Endothelial cell (in vitro differentiated cells): ENCODE measurements at regions not wholly inside any gene's neighbourhood (a gene's known extent, or its start where the extent isn't known, plus 50 kb on each side); places are given as distances from the start of the nearest gene placed in this dataset.

Experiments
- DNase-seq: peaks from one replicate; pipeline ENCODE4 v3.0.0; 2021; ENCODE audit warnings: low spot score
- H3K27ac Mint-ChIP-seq: one replicate; pipeline ENCODE4 v1.8.0; 2021; ENCODE audit warnings: mixed read lengths, inconsistent platforms; ENCODE audit not compliant: unreplicated experiment
- H3K27me3 Mint-ChIP-seq: one replicate; pipeline ENCODE4 v1.8.0; 2021; ENCODE audit warnings: mild to moderate bottlenecking, moderate library complexity, mixed read lengths, inconsistent platforms; ENCODE audit not compliant: unreplicated experiment
- H3K36me3 Mint-ChIP-seq: one replicate; pipeline ENCODE4 v1.8.0; 2021; ENCODE audit warnings: mild to moderate bottlenecking, low read depth, mixed read lengths, inconsistent platforms; ENCODE audit not compliant: unreplicated experiment
- H3K4me1 Mint-ChIP-seq: one replicate; pipeline ENCODE4 v1.8.0; 2021; ENCODE audit warnings: mild to moderate bottlenecking, mixed read lengths, inconsistent platforms; ENCODE audit not compliant: unreplicated experiment
- H3K4me3 Mint-ChIP-seq: one replicate; pipeline ENCODE4 v1.8.0; 2021; ENCODE audit warnings: mild to moderate bottlenecking, mixed read lengths, inconsistent platforms; ENCODE audit not compliant: unreplicated experiment
- H3K9me3 Mint-ChIP-seq: one replicate; pipeline ENCODE4 v1.8.0; 2021; ENCODE audit warnings: mixed read lengths, inconsistent platforms; ENCODE audit not compliant: unreplicated experiment
- TF ChIP-seq, protein P1 (sequence below): fragments of 200-600 bp; sonication (generic); IDR thresholded peaks from one replicate; pipeline ENCODE4 v1.5.0; 2021; ENCODE audit warnings: antibody characterized with exemption; ENCODE audit not compliant: unreplicated experiment

DNA sequence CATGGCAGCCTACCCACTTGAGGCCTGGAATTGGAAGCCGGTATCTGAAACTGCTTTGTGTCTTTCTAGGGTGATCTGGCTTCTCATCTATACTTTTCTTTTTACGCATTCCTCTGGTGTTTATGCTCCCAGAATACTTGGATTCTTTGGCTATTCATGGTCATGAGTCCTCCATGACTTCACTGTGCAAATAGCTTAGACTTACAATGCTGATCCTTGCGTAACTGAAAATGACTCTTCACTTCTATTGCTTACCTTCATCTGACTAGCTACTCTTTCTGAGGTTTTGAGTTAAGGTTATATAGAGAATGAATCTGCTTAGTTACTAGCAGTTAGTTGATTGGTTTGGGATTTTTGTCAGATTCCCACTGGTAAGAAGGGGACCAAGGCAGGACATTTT, 121.7 kb upstream of the NOVA1 start:
- TF ChIP-seq, protein P1, sequence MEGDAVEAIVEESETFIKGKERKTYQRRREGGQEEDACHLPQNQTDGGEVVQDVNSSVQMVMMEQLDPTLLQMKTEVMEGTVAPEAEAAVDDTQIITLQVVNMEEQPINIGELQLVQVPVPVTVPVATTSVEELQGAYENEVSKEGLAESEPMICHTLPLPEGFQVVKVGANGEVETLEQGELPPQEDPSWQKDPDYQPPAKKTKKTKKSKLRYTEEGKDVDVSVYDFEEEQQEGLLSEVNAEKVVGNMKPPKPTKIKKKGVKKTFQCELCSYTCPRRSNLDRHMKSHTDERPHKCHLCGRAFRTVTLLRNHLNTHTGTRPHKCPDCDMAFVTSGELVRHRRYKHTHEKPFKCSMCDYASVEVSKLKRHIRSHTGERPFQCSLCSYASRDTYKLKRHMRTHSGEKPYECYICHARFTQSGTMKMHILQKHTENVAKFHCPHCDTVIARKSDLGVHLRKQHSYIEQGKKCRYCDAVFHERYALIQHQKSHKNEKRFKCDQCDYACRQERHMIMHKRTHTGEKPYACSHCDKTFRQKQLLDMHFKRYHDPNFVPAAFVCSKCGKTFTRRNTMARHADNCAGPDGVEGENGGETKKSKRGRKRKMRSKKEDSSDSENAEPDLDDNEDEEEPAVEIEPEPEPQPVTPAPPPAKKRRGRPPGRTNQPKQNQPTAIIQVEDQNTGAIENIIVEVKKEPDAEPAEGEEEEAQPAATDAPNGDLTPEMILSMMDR = no peak
- H3K4me3 Mint-ChIP-seq = no peak overlapping the region
- H3K36me3 Mint-ChIP-seq = no peaks in the 10 kb centered on the region
- DNase-seq = no peak
- no peak overlapping the region for H3K27ac Mint-ChIP-seq
- H3K27me3 Mint-ChIP-seq = no peaks in the 10 kb centered on the region
- H3K4me1 Mint-ChIP-seq = no peaks in the 10 kb centered on the region
- H3K9me3 Mint-ChIP-seq = no peaks in the 10 kb centered on the region

DNA sequence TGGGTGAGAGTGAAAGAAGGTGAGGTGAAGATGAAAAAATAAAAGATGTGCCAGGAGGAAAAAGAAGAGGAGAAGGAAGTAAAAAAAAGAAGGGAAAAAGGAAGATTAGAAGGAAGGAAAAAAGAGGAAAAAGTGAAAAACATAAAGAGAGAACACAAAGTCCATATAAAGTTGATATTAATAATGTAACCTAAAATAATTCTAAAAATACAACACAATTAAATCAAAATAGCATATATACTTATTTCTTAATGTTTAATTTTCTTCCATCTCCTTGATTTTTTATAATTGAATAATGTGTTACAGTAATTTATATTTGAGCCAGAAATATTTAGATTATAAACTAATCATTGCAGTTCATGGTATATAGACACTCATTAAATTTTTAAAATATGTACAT, 124.4 kb upstream of the NOVA1 start:
- Mint-ChIP-seq H3K4me3 (no peak overlapping the region), H3K36me3 (no peaks in the 10 kb centered on the region), H3K27me3 (no peaks in the 10 kb centered on the region), H3K27ac (no peak overlapping the region), H3K4me1 (no peaks in the 10 kb centered on the region), H3K9me3 (no peaks in the 10 kb centered on the region)
- TF ChIP-seq, protein P1 = no peak
- DNase-seq = no peak

GRCh38 chr14:26729851-26730250, 132.0 kb upstream of the NOVA1 start:
- TF ChIP-seq, protein P1 = no peak
- Mint-ChIP-seq H3K27ac (no peak overlapping the region), H3K27me3 (no peaks in the 10 kb centered on the region), H3K9me3 (no peaks in the 10 kb centered on the region), H3K4me1 (no peaks in the 10 kb centered on the region), H3K4me3 (no peak overlapping the region), H3K36me3 (no peaks in the 10 kb centered on the region)
- no peak for DNase-seq

DNA sequence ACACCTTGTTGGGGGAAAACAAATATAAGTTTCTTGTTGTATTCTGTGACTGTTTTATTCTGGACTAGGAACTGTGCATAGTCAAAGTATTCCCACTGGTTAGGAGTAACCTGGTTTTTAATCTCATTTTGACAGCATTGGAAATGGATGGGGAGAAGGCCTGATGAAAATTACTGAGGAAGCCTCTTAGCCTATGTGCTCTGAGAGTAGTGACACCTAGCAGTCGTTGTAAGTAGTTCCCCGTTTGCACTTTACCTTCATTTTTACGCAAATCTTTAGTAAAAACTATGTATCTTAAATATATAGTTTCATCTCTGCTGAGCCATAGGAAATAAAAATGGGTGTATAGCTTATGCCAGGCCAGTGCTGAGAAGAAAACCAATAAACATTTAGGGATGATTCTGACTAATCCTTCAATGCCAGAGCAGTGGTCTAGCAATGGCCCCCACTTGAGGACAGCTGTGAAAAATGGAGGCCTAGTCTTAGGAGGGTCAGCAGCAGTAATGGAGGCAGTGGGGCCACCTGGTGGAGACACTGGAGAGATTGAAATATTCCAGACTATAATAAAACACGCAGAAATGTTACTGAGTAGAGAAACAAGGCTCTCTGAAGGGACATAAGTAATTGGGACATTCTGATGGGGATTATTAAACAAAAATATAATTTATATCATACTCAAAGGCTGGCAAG, 133.2 kb upstream of the NOVA1 start:
- H3K4me1 Mint-ChIP-seq = no peaks in the 10 kb centered on the region
- DNase-seq = peak; percentile 41
- no peak overlapping the region for H3K4me3 Mint-ChIP-seq
- no peak overlapping the region for H3K27ac Mint-ChIP-seq
- no peaks in the 10 kb centered on the region for H3K9me3 Mint-ChIP-seq
- H3K27me3 Mint-ChIP-seq = no peaks in the 10 kb centered on the region
- no peaks in the 10 kb centered on the region for H3K36me3 Mint-ChIP-seq
- TF ChIP-seq, protein P1 = peak; percentile 65

- Mint-ChIP-seq H3K27ac (no peak overlapping the region), H3K4me3 (no peak overlapping the region), H3K4me1 (no peaks in the 10 kb centered on the region), H3K27me3 (no peaks in the 10 kb centered on the region), H3K9me3 (no peaks in the 10 kb centered on the region), H3K36me3 (no peaks in the 10 kb centered on the region)
- no peak for DNase-seq
- TF ChIP-seq, protein P1 = no peak
Measured at GRCh38 chr14:26735811-26736210, 138.0 kb upstream of the NOVA1 start.
